Fibroblast of lung (primary cell): ENCODE measurements at regions not wholly inside any gene's neighbourhood (a gene's known extent, or its start where the extent isn't known, plus 50 kb on each side); places are given as distances from the start of the nearest gene placed in this dataset.

Experiments used
- DNase-seq, 2 donors: peaks; one replicate each; pipeline versions ENCODE4 v3.0.0 to v3.0.0-alpha.2; 2010; ENCODE audit warnings: low read depth in 2 of 2
- H2AFZ ChIP-seq: 2 replicates; pipeline ENCODE4 v1.5.1; 2012; ENCODE audit warnings: low read length, control low read depth, inconsistent platforms
- H3K27ac ChIP-seq: 2 replicates; pipeline ENCODE4 v1.5.1; 2011; ENCODE audit warnings: low read length, control low read depth; ENCODE audit not compliant: insufficient read depth
- H3K27me3 ChIP-seq: 2 replicates; pipeline ENCODE4 v1.5.1; 2011; ENCODE audit warnings: mild to moderate bottlenecking, low read length; ENCODE audit not compliant: control insufficient read depth, insufficient read depth
- H3K36me3 ChIP-seq: 2 replicates; pipeline ENCODE4 v1.5.1; 2011; ENCODE audit warnings: low read length; ENCODE audit not compliant: control insufficient read depth, insufficient read depth
- H3K4me1 ChIP-seq: 2 replicates; pipeline ENCODE4 v1.5.1; 2011; ENCODE audit warnings: low read length; ENCODE audit not compliant: control insufficient read depth, insufficient read depth; ENCODE audit errors: extremely low read depth
- H3K4me2 ChIP-seq: 2 replicates; pipeline ENCODE4 v1.5.1; 2011; ENCODE audit warnings: low read length, control low read depth; ENCODE audit not compliant: insufficient read depth; ENCODE audit errors: extremely low read depth
- H3K4me3 ChIP-seq, 4 experiments: fragments of 200-600 bp in 1 of 4; sonication (generic) in 1 of 4; replicated peaks in 1 of 4; 2 replicates each; pipeline ENCODE4 v1.5.1; 2011 to 2016; ENCODE audit warnings: low read length in 4 of 4, low read depth in 3 of 4, mild to moderate bottlenecking in 3 of 4, control low read depth in 2 of 4, inconsistent platforms in 1 of 4, mixed read lengths in 1 of 4; ENCODE audit not compliant: insufficient read depth in 1 of 4; ENCODE audit errors: control extremely low read depth in 1 of 4
- H3K79me2 ChIP-seq: 2 replicates; pipeline ENCODE4 v1.5.1; 2012; ENCODE audit warnings: mild to moderate bottlenecking, low read length, inconsistent platforms; ENCODE audit not compliant: control insufficient read depth, insufficient read depth
- H3K9ac ChIP-seq: 2 replicates; pipeline ENCODE4 v1.5.1; 2011; ENCODE audit warnings: mild to moderate bottlenecking, low read length, control low read depth; ENCODE audit not compliant: insufficient read depth
- H3K9me3 ChIP-seq: 2 replicates; pipeline ENCODE4 v1.5.1; 2012; ENCODE audit warnings: low read depth, low read length; ENCODE audit not compliant: control insufficient read depth, insufficient read depth
- H4K20me1 ChIP-seq: 2 replicates; pipeline ENCODE4 v1.5.1; 2011; ENCODE audit warnings: low read length; ENCODE audit not compliant: control insufficient read depth, insufficient read depth; ENCODE audit errors: extremely low read depth
- CTCF ChIP-seq, 2 donors: IDR thresholded peaks in 1 of 2; conservative IDR thresholded peaks in 1 of 2; 1 replicate in 1 of 2; 2 replicates in 1 of 2; pipeline ENCODE4 v1.5.1; 2011 to 2012; ENCODE audit warnings: low read length in 2 of 2, control low read depth in 1 of 2, inconsistent platforms in 1 of 2, low read depth in 1 of 2, mild to moderate bottlenecking in 1 of 2
- EZH2 ChIP-seq: IDR thresholded peaks from 2 replicates; pipeline ENCODE4 v1.5.1; 2012; ENCODE audit warnings: low read length, control low read depth, mild to moderate bottlenecking; ENCODE audit errors: missing control alignments

GRCh38 chr15:47517737-47518136 lies 199.6 kb upstream of the SEMA6D start:
- no peak overlapping the region for H2AFZ ChIP-seq
- H3K4me1 ChIP-seq: peaks cover 3% of the 10 kb centered on the region
- H3K27ac ChIP-seq: no peak overlapping the region
- H3K9ac ChIP-seq: no peak overlapping the region
- no peaks in the 10 kb centered on the region for H3K79me2 ChIP-seq
- no peaks in the 10 kb centered on the region for H4K20me1 ChIP-seq
- no peaks in the 10 kb centered on the region for H3K27me3 ChIP-seq
- no peak overlapping the region for H3K4me2 ChIP-seq
- peak; percentile 37 to 57 for DNase-seq
- TF ChIP-seq CTCF (conservative IDR thresholded peaks at IDR 0.05 in 1 of 2, IDR thresholded peaks at IDR 0.05 in 1 of 2; ENCODE audit: low read depth in 1 of 2, low read length in 2 of 2): no peak
- TF ChIP-seq EZH2: no peak
- no peak overlapping the region for H3K4me3 ChIP-seq
- no peaks in the 10 kb centered on the region for H3K36me3 ChIP-seq
- no peaks in the 10 kb centered on the region for H3K9me3 ChIP-seq

DNA sequence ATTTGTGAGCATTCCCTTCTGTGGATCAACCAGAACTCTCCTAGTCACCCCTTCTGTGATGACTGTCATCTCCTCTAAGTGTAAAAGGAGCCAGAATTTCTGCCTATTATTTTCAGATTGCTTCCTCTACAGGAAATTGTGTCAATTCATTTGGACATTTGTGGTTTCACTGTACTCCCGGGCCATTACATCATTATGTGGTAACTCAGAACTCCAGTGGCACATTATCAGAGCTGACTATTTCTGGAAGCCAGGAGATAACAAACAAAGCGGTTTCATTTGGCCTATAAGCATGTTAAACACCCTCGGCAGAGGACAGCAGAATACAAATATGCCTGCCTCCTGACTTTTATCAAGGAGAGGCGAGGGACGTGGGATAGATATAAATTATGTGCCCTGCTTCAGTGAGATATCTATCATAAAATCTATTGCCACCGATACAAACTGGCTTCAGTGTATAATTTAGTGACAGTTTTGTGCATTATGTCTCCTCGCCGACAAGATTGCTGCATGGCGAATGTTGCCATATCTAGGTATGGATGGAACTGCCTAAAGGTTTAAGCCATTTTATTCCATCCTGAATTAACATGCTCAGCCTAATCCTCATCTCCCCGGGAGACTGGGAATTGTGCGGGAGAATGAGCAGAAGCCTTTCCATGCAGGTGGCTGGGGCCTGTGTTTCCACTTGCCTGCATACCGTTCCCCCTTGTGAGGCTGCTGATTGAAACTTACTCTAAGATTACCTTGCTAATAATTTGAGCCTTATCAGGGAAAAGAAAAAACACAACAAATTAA lies 193.4 kb upstream of the SEMA6D start:
- no peak overlapping the region for H2AFZ ChIP-seq
- H3K4me3 ChIP-seq: no peak overlapping the region
- TF ChIP-seq EZH2: no peak
- no peak for TF ChIP-seq CTCF (conservative IDR thresholded peaks at IDR 0.05 in 1 of 2, IDR thresholded peaks at IDR 0.05 in 1 of 2; ENCODE audit: low read depth in 1 of 2, low read length in 2 of 2)
- no peaks in the 10 kb centered on the region for H3K36me3 ChIP-seq
- H3K27me3 ChIP-seq: no peaks in the 10 kb centered on the region
- H3K4me1 ChIP-seq: no peaks in the 10 kb centered on the region
- no peak overlapping the region for H3K4me2 ChIP-seq
- no peak overlapping the region for H3K27ac ChIP-seq
- no peaks in the 10 kb centered on the region for H4K20me1 ChIP-seq
- H3K9me3 ChIP-seq: no peaks in the 10 kb centered on the region
- H3K79me2 ChIP-seq: no peaks in the 10 kb centered on the region
- no peak overlapping the region for H3K9ac ChIP-seq
- peak; percentile 79 to 86 for DNase-seq

GRCh38 chr15:47529241-47529640 lies 188.1 kb upstream of the SEMA6D start:
- no peaks in the 10 kb centered on the region for H3K9me3 ChIP-seq
- H3K36me3 ChIP-seq: no peaks in the 10 kb centered on the region
- no peaks in the 10 kb centered on the region for H3K27me3 ChIP-seq
- no peaks in the 10 kb centered on the region for H4K20me1 ChIP-seq
- no peak overlapping the region for H3K4me2 ChIP-seq
- no peaks in the 10 kb centered on the region for H3K79me2 ChIP-seq
- H3K4me3 ChIP-seq: no peak overlapping the region
- DNase-seq: no peak
- no peak overlapping the region for H3K9ac ChIP-seq
- H3K27ac ChIP-seq: no peak overlapping the region
- no peaks in the 10 kb centered on the region for H3K4me1 ChIP-seq
- no peak for TF ChIP-seq EZH2
- TF ChIP-seq CTCF (conservative IDR thresholded peaks at IDR 0.05 in 1 of 2, IDR thresholded peaks at IDR 0.05 in 1 of 2; ENCODE audit: low read depth in 1 of 2, low read length in 2 of 2): no peak
- no peak overlapping the region for H2AFZ ChIP-seq
